IPS DF 4.7 (cell line): ENCODE measurements at regions not wholly inside any gene's neighbourhood (a gene's known extent, or its start where the extent isn't known, plus 50 kb on each side); places are given as distances from the start of the nearest gene placed in this dataset.

ENCODE experiments used
- DNase-seq: peaks from one replicate; pipeline ENCODE4 v3.0.0-alpha.2; 2013; ENCODE audit warnings: low spot score; ENCODE audit errors: extremely low read depth

DNA sequence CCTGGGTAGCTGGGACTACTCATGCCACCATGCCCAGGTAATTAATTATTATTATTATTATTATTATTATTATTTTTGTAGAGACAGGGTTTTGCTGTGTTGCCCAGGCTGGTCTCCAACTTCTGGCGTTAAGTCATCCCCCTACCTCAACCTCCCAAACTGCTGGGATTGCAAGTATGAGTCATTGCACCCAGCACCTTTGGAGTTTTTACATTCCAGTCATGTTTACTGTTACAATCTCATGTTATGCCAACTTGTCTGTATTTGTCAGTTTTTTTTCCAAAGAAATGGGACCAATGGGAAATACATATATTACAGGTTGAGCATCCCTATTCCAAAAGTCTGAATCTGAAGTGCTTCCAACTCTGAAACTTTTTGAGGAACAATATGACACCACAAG is 903.8 kb downstream of the SLC4A3 start:
- DNase-seq = no peak

DNA sequence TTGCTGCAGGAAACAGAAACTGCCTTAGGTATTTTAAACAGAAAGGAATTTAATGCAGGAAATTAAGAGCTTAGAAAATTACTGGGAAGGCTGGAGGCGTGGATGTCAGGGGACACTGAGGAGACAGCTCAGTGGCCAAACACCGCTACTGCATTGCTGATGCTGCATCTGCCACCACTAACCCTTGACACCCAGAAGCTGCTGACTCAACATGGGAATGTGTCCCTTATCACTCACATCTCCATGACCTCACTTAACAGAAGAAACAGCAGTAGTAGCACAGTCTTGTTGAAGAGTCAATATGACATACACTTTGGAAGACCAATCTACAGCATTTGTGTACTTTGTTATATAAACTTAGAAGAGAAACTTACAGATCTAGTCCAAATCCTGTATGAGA is 906.1 kb downstream of the SLC4A3 start:
- peak; percentile 16 for DNase-seq

DNA sequence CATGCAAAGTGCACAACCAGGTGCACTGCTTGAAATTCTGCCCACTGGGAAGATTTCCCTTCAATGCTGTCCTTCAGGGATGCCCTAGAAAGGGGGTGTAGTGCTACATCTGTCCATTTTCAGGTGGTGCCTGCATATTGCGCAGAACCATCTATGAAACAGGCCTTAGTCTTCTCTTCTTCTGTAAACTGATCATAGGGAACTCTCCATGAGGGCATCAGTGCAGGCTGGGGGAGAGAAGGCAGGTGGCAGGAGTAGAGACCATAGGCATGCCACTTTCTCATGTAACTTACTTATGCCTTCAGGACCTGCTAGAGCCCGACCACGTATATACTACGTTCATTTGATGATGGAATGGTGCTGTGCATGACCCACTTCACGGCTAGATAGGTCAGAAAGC is 912.1 kb downstream of the SLC4A3 start:
- DNase-seq = no peak

DNA sequence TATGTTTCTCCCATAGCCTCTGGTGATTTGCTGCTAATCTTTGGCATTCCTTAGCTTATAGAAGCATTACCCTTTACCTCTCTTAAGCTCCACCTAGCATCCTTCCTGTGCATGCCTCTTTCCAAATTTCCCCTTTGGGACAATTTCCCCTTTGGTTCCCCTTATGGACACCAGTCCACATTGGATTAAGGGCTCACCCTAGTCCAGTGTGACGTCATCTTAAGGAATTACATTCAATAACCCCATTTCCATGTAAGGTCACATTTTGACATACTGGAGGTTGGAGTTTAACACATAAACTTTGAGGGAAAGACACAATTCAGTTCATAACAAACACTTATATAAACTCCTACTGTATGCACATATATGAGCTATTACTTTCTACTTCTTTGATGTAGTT is 916.6 kb downstream of the SLC4A3 start:
- DNase-seq = no peak

DNA sequence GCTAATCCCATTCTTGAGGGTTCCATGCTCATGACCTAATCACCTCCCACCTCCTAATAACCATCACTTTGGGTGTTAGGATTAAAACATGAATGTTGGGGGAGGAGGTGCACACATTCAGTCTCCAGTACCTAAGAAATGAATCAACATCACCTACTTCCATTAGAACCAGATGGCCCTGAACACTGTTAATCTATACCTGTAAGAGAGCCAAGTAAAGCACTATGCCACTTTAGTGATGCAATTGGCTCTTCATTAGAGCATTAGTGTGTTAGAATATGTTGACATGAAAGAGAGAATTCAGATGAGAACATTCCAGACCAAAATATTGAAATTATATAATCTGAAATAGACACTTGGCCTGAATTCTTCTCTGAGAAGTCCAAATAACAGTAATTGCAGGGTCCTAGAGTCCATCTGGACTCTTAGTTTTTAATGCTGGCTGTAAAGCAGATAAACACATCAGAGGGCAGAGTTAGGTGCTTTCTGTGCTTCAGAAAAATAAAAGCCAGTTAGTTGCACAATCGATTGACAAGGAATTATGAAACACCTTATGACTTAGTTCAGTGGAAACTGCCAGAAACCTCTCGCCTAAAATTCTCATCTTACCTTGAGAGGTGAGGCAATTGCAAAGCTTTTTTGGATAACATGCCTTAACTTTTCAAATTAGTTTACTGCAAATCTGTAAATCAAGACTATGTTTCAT is 923.7 kb downstream of the SLC4A3 start:
- no peak for DNase-seq

GRCh38 chr2:220552790-220553535 is 925.5 kb downstream of the SLC4A3 start:
- DNase-seq = no peak

GRCh38 chr2:220555961-220556630 is 928.7 kb downstream of the SLC4A3 start:
- DNase-seq = no peak

GRCh38 chr2:220556658-220557057 is 929.2 kb downstream of the SLC4A3 start:
- DNase-seq = no peak

GRCh38 chr2:220560192-220560591 is 932.8 kb downstream of the SLC4A3 start:
- DNase-seq = no peak

- no peak for DNase-seq
These were observed 935.1 kb downstream of the SLC4A3 start for GRCh38 chr2:220562375-220563140.

GRCh38 chr2:220568296-220568695 is 940.9 kb downstream of the SLC4A3 start:
- DNase-seq = no peak

GRCh38 chr2:220569112-220569897 is 941.9 kb downstream of the SLC4A3 start:
- no peak for DNase-seq

GRCh38 chr2:220572385-220572784 is 945.0 kb downstream of the SLC4A3 start:
- no peak for DNase-seq

DNA sequence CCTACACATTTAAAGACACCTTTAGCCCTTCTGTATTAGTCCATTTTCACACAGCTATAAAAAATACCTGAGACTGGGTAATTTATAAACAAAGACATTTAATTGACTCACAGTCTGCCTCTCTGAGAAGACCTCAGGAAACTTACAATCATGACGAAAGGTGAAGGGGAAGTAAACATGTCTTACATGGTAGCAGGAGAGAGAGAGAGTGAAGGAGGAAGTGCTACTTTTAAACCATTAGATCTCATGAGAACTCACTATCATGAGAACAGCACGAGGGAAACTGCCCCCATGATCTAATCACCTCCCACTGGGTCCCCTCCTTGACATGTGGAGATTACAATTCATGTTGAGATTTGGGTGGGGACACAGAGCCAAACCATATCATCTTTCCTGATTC is 946.6 kb downstream of the SLC4A3 start:
- DNase-seq = no peak

DNA sequence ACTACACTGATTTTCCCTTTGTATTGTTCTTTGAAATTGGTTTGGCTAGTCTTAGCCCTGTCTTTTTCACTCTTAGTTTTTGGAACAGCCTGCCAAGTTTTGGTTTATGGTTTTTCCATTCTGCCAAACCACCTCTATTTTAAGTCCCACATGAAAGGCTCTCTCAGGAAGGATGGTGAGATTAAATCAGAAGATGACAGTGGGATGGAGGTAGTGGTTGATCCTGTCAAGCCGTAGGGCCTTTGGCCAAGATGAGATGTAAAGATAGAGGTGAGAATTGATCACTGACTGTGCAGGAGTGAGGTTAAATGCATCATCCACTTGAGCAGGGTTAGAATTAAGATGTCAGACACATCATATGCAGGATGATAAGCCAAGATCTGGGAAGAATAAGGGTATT is 948.5 kb downstream of the SLC4A3 start:
- no peak for DNase-seq

GRCh38 chr2:220579452-220579851 is 952.0 kb downstream of the SLC4A3 start:
- DNase-seq = no peak

DNA sequence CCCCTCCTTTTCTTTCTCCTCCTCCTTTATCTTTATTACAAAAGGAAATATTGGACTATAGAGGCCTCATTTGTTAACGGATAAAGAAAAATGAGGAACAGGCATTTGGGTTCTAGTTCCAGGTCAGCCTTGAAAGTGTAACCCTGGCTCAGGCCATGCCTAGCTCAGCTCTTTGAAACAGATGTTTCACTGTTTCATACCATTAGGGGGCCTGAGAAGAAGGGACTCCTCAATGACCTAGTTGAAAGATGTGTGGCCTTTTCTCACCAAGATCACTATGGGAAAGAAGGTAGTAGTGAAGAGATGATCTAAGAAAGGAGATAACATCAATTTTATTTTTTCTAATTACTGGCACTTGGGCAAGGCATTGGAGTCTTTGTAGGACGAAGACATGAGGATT is 952.7 kb downstream of the SLC4A3 start:
- no peak for DNase-seq

DNA sequence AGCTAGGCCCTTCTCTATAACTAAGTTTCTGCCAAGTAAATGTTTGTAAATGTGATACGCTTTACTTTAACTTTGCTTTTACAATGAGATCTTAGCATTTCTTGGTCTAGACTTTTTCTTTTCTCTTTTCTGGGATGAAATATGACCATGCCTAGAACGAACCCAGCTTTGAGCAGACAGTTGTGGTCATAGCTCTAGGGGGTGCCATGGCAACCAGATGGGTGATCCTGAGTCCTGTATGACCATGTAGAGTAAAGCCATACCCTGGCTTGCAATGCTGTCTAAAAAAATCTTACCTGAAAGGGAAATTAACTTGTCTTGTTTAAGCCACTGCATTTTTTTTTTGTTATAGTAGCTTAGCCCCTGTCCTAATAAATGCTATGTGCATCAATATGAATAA is 956.3 kb downstream of the SLC4A3 start:
- DNase-seq = no peak

- no peak for DNase-seq
These were observed 957.8 kb downstream of the SLC4A3 start for GRCh38 chr2:220585241-220585640.

- no peak for DNase-seq
These were observed 959.6 kb downstream of the SLC4A3 start for GRCh38 chr2:220586980-220587530.

GRCh38 chr2:220588148-220588547 is 960.7 kb downstream of the SLC4A3 start:
- DNase-seq = no peak
